ENCODE measurements at regions not wholly inside any gene's neighbourhood (a gene's known extent, or its start where the extent isn't known, plus 50 kb on each side); places are given as distances from the start of the nearest gene placed in this dataset.

DNA sequence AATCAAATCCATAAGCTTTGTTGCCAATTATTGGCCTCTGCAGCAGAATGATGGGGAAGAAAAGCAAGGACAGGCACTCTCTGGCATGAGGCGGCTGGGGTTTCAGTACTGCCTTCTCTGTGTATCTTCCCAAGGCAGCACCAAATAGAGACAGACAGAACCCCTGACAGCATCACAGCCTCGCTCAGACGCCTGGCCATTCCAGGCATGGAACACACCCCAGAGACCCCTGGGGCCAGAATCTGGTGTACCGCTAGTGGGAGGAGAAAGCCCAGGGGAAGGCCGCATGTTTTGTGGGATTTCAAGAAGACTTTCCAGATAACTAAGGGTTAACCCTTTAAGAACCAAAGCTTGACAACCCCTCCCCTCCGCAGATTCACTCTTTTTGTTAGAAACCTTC, 282.1 kb downstream of the EN1 start:
- TF ChIP-seq YY1 (IDR thresholded peaks at IDR 0.05; ENCODE audit: insufficient read depth, insufficient read length) (no peak), ZNF274 (IDR thresholded peaks at IDR 0.05; ENCODE audit: low read depth, low read length) (no peak), SUZ12 (IDR thresholded peaks at IDR 0.05; ENCODE audit: extremely low read depth, insufficient read depth, insufficient read length) (no peak)

Measured in NT2/D1 (cell line).